Neural cell (in vitro differentiated cells): ENCODE measurements at regions not wholly inside any gene's neighbourhood (a gene's known extent, or its start where the extent isn't known, plus 50 kb on each side); places are given as distances from the start of the nearest gene placed in this dataset.

Experiments
- H2AFZ ChIP-seq: fragments of 200-600, 300-800 bp; sonication (generic), shearing (Covaris generic); 2 replicates; pipeline ENCODE4 v1.6.0; 2014; ENCODE audit warnings: low read depth, mild to moderate bottlenecking, antibody characterized with exemption, low read length, moderate library complexity
- H3F3A ChIP-seq: fragments of 200-600 bp; shearing (Covaris generic); 2 replicates; pipeline ENCODE4 v1.6.1; 2016; ENCODE audit warnings: mild to moderate bottlenecking, moderate library complexity, mixed read lengths, antibody characterized with exemption, low read length; ENCODE audit not compliant: insufficient read depth, poor library complexity, severe bottlenecking
- H3K27ac ChIP-seq: fragments of 200-600, 300-800 bp; sonication (generic), shearing (Covaris generic); 2 replicates; pipeline ENCODE4 v1.5.1; 2014; ENCODE audit warnings: mild to moderate bottlenecking, low read length, moderate library complexity
- H3K27me3 ChIP-seq: fragments of 300-800, 200-600 bp; sonication (generic), shearing (Covaris generic); 2 replicates; pipeline ENCODE4 v1.6.0; 2014; ENCODE audit warnings: mild to moderate bottlenecking, low read depth, low read length, moderate library complexity; ENCODE audit not compliant: insufficient read depth
- H3K36me3 ChIP-seq: fragments of 300-800, 200-600 bp; sonication (generic), shearing (Covaris generic); 2 replicates; pipeline ENCODE4 v1.5.1; 2014; ENCODE audit warnings: mild to moderate bottlenecking, antibody characterized with exemption, low read length, moderate library complexity; ENCODE audit not compliant: insufficient read depth
- H3K4me2 ChIP-seq: fragments of 300-800, 200-600 bp; sonication (generic), shearing (Covaris generic); 2 replicates; pipeline ENCODE4 v1.6.0; 2014; ENCODE audit warnings: mild to moderate bottlenecking, low read length
- H3K4me3 ChIP-seq: fragments of 300-800, 200-600 bp; sonication (generic), shearing (Covaris generic); 2 replicates; pipeline ENCODE4 v1.5.1; 2014; ENCODE audit warnings: mild to moderate bottlenecking, low read length, moderate library complexity
- H3K79me2 ChIP-seq: fragments of 200-600 bp; shearing (Covaris generic); replicated peaks from 2 replicates; pipeline ENCODE4 v1.6.0; 2014; ENCODE audit warnings: mild to moderate bottlenecking, low read length, moderate library complexity; ENCODE audit not compliant: insufficient read depth
- H3K9ac ChIP-seq: fragments of 300-800, 200-600 bp; sonication (generic), shearing (Covaris generic); 2 replicates; pipeline ENCODE4 v1.6.1; 2016; ENCODE audit warnings: mild to moderate bottlenecking, low read length, mixed read lengths
- H3K9me2 ChIP-seq: fragments of 200-600 bp; shearing (Covaris generic); 2 replicates; pipeline ENCODE4 v1.6.1; 2016; ENCODE audit warnings: mild to moderate bottlenecking, low read length, mixed read lengths; ENCODE audit not compliant: insufficient read depth
- H3K9me3 ChIP-seq: fragments of 200-600, 300-800 bp; sonication (generic), shearing (Covaris generic); 2 replicates; pipeline ENCODE4 v1.6.1; 2016; ENCODE audit warnings: mild to moderate bottlenecking, mixed run types, low read length, moderate library complexity, mixed read lengths
- H4K20me1 ChIP-seq: fragments of 200-600 bp; shearing (Covaris generic); 2 replicates; pipeline ENCODE4 v1.6.1; 2016; ENCODE audit warnings: mild to moderate bottlenecking, mixed run types; ENCODE audit not compliant: insufficient read depth
- CTCF ChIP-seq: fragments of 450-650 bp; IDR thresholded peaks from 2 replicates; pipeline ENCODE4 v1.5.1; 2014; ENCODE audit warnings: antibody characterized with exemption, mild to moderate bottlenecking, moderate library complexity; ENCODE audit not compliant: poor library complexity, severe bottlenecking
- EP300 ChIP-seq: fragments of 450-650 bp; conservative IDR thresholded peaks from 2 replicates; pipeline ENCODE4 v1.6.1; 2014; ENCODE audit warnings: antibody characterized with exemption, mild to moderate bottlenecking, moderate library complexity; ENCODE audit not compliant: poor library complexity, severe bottlenecking
- EZH2 ChIP-seq: fragments of 200-600, 300-800 bp; shearing (Covaris generic), sonication (generic); IDR thresholded peaks from 2 replicates; pipeline ENCODE4 v1.6.1; 2014; ENCODE audit warnings: antibody characterized with exemption, low read length, borderline replicate concordance, mild to moderate bottlenecking; ENCODE audit not compliant: insufficient read depth, poor library complexity, severe bottlenecking
- MXI1 ChIP-seq: fragments of 450-650 bp; conservative IDR thresholded peaks from 2 replicates; pipeline ENCODE4 v1.6.1; 2014; ENCODE audit warnings: antibody characterized with exemption, mild to moderate bottlenecking; ENCODE audit not compliant: poor library complexity, severe bottlenecking
- POLR2AphosphoS5 ChIP-seq: IDR thresholded peaks from 2 replicates; pipeline ENCODE4 v1.6.1; 2012
- RAD21 ChIP-seq: fragments of 450-650 bp; conservative IDR thresholded peaks from 2 replicates; pipeline ENCODE4 v1.6.1; 2014; ENCODE audit warnings: antibody characterized with exemption, mild to moderate bottlenecking, moderate library complexity
- SMC3 ChIP-seq: fragments of 450-650 bp; conservative IDR thresholded peaks from 2 replicates; pipeline ENCODE4 v1.6.1; 2014; ENCODE audit warnings: antibody characterized with exemption, mild to moderate bottlenecking, moderate library complexity; ENCODE audit not compliant: poor library complexity
- TAF1 ChIP-seq: IDR thresholded peaks from 2 replicates; pipeline ENCODE4 v1.6.1; 2012; ENCODE audit warnings: low read depth
- TF ChIP-seq, protein P1 (sequence below): IDR thresholded peaks from 2 replicates; pipeline ENCODE4 v1.6.1; 2012; ENCODE audit warnings: borderline replicate concordance

GRCh38 chr20:24194143-24194542 is 205.6 kb upstream of the GGTLC1 start:
- H3K4me3 ChIP-seq: no peak overlapping the region
- peaks cover 3% of the 10 kb centered on the region for H3K9me3 ChIP-seq

DNA sequence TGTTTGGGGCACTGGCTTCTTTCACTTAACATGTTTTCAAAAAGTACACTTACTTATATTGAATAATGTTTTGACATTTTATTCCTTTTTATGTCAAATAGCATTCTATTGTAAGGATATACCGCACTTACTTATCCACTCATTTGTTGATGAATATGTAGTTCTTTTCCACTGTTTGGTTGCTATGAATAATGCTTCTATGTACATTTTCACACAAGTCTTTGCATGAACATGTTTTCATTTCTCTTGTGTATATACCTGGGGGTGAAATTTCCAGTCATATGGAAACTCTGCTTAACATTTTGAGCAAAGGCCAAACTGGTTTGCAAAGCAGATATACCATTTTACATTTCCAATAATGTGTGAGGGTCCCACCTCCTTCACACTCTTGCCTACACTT is 202.3 kb upstream of the GGTLC1 start:
- Histone ChIP-seq H3K9me2 (no peaks in the 10 kb centered on the region), H3F3A (no peaks in the 10 kb centered on the region), H4K20me1 (no peaks in the 10 kb centered on the region), H3K4me2 (no peak overlapping the region), H3K27ac (no peak overlapping the region), H3K27me3 (no peaks in the 10 kb centered on the region), H3K9me3 (peaks cover 3% of the 10 kb centered on the region), H3K36me3 (no peaks in the 10 kb centered on the region), H3K4me3 (no peak overlapping the region), H3K9ac (no peak overlapping the region), H3K79me2 (no peaks in the 10 kb centered on the region), H2AFZ (no peak overlapping the region)
- TF ChIP-seq POLR2AphosphoS5 (no peak), EP300 (no peak), SMC3 (no peak), CTCF (no peak), EZH2 (no peak), RAD21 (no peak), MXI1 (no peak), TAF1 (no peak)
- TF ChIP-seq, protein P1, sequence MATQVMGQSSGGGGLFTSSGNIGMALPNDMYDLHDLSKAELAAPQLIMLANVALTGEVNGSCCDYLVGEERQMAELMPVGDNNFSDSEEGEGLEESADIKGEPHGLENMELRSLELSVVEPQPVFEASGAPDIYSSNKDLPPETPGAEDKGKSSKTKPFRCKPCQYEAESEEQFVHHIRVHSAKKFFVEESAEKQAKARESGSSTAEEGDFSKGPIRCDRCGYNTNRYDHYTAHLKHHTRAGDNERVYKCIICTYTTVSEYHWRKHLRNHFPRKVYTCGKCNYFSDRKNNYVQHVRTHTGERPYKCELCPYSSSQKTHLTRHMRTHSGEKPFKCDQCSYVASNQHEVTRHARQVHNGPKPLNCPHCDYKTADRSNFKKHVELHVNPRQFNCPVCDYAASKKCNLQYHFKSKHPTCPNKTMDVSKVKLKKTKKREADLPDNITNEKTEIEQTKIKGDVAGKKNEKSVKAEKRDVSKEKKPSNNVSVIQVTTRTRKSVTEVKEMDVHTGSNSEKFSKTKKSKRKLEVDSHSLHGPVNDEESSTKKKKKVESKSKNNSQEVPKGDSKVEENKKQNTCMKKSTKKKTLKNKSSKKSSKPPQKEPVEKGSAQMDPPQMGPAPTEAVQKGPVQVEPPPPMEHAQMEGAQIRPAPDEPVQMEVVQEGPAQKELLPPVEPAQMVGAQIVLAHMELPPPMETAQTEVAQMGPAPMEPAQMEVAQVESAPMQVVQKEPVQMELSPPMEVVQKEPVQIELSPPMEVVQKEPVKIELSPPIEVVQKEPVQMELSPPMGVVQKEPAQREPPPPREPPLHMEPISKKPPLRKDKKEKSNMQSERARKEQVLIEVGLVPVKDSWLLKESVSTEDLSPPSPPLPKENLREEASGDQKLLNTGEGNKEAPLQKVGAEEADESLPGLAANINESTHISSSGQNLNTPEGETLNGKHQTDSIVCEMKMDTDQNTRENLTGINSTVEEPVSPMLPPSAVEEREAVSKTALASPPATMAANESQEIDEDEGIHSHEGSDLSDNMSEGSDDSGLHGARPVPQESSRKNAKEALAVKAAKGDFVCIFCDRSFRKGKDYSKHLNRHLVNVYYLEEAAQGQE: no peak

More at GRCh38 chr20:24194143-24194542, 205.6 kb upstream of the GGTLC1 start:
- Histone ChIP-seq H3K9ac (no peak overlapping the region), H3K4me2 (no peak overlapping the region), H2AFZ (no peak overlapping the region), H3K79me2 (no peaks in the 10 kb centered on the region), H4K20me1 (no peaks in the 10 kb centered on the region), H3K27me3 (no peaks in the 10 kb centered on the region), H3F3A (no peaks in the 10 kb centered on the region), H3K36me3 (no peaks in the 10 kb centered on the region), H3K27ac (no peak overlapping the region), H3K9me2 (no peaks in the 10 kb centered on the region)
- TF ChIP-seq EP300 (no peak), EZH2 (no peak), MXI1 (no peak), SMC3 (no peak), POLR2AphosphoS5 (no peak), RAD21 (no peak), CTCF (no peak), TAF1 (no peak)
- TF ChIP-seq, protein P1: no peak
